Astrocyte (in vitro differentiated cells and primary cell): ENCODE measurements at regions not wholly inside any gene's neighbourhood (a gene's known extent, or its start where the extent isn't known, plus 50 kb on each side); places are given as distances from the start of the nearest gene placed in this dataset.

Experiments
- EZH2 ChIP-seq: IDR thresholded peaks from 2 replicates; pipeline ENCODE4 v1.6.1; 2012; ENCODE audit warnings: mild to moderate bottlenecking, low read length, inconsistent platforms; ENCODE audit not compliant: insufficient read depth
- TF ChIP-seq, protein P1 (sequence below): IDR thresholded peaks from 2 replicates; pipeline ENCODE4 v1.5.1; 2011; ENCODE audit warnings: low read depth, mild to moderate bottlenecking, inconsistent platforms, low read length, moderate library complexity; ENCODE audit not compliant: insufficient read depth

DNA sequence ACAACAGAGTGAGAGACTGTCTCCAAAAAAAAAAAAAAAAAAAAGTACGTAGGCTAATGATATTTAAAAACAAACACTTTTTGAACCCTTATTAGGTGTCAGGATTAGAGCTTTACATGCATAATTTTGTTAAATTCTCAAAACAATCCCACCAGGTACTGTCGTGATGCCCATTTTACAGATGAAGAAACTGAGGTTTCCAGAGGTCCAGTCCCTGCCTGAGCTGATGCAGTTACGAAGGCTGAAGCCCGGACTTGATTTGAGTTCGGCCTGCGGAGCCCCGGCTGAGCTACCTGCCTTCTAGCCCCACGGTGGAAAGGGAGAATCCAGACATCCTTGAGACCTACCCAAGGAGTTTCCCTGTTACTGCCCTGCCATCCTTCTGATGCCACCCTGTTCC is 137.5 kb upstream of the EEF2KMT start:
- TF ChIP-seq, protein P1, sequence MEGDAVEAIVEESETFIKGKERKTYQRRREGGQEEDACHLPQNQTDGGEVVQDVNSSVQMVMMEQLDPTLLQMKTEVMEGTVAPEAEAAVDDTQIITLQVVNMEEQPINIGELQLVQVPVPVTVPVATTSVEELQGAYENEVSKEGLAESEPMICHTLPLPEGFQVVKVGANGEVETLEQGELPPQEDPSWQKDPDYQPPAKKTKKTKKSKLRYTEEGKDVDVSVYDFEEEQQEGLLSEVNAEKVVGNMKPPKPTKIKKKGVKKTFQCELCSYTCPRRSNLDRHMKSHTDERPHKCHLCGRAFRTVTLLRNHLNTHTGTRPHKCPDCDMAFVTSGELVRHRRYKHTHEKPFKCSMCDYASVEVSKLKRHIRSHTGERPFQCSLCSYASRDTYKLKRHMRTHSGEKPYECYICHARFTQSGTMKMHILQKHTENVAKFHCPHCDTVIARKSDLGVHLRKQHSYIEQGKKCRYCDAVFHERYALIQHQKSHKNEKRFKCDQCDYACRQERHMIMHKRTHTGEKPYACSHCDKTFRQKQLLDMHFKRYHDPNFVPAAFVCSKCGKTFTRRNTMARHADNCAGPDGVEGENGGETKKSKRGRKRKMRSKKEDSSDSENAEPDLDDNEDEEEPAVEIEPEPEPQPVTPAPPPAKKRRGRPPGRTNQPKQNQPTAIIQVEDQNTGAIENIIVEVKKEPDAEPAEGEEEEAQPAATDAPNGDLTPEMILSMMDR = no peak
- TF ChIP-seq EZH2 = no peak
